Hematopoietic multipotent progenitor cell (in vitro differentiated cells): ENCODE measurements at regions not wholly inside any gene's neighbourhood (a gene's known extent, or its start where the extent isn't known, plus 50 kb on each side); places are given as distances from the start of the nearest gene placed in this dataset.
A peak's percentile ranks its signal among the peaks of the same experiment; 100 is the strongest.
"Not testable (repeated sequence)": the region's sequence is repeated elsewhere in the genome, so short reads cannot be mapped to it uniquely, and the experiment has no call there.

Experiments used
- DNase-seq, 3 donors: peaks; one replicate each; pipeline ENCODE4 v3.0.0-alpha.2; 2011 to 2015; ENCODE audit warnings: low read depth in 2 of 3, low spot score in 2 of 3

GRCh38 chr2:7420530-7420929 lies 503.3 kb downstream of the RNF144A start:
- DNase-seq, result no peak

- DNase-seq, result no peak
Measured at GRCh38 chr2:7424481-7424880, 507.3 kb downstream of the RNF144A start.

GRCh38 chr2:7427293-7428060 lies 510.3 kb downstream of the RNF144A start:
- peak in 2 of 3 donors; percentile 35 to 67 for DNase-seq

- peak in 1 of 3 donors; percentile 44 for DNase-seq
Measured at GRCh38 chr2:7428454-7429204, 511.4 kb downstream of the RNF144A start.

- DNase-seq, result peak in 1 of 3 donors; percentile 3
Measured at GRCh38 chr2:7429733-7430132, 512.5 kb downstream of the RNF144A start.

- DNase-seq, result no peak
Measured at GRCh38 chr2:7430421-7430868, 513.2 kb downstream of the RNF144A start.

GRCh38 chr2:7430869-7431641 lies 513.8 kb downstream of the RNF144A start:
- DNase-seq, result peak in 2 of 3 donors; percentile 53 to 80

GRCh38 chr2:7432436-7432835 lies 515.2 kb downstream of the RNF144A start:
- peak in 1 of 3 donors; percentile 11 for DNase-seq

- DNase-seq, result no peak
Measured at GRCh38 chr2:7436096-7436906, 519.1 kb downstream of the RNF144A start.

- DNase-seq, result no peak
Measured at GRCh38 chr2:7437141-7437540, 519.9 kb downstream of the RNF144A start.

GRCh38 chr2:7437716-7438632 lies 520.8 kb downstream of the RNF144A start:
- no peak for DNase-seq

- no peak for DNase-seq
Measured at GRCh38 chr2:7438855-7439254, 521.6 kb downstream of the RNF144A start.

GRCh38 chr2:7440977-7441376 lies 523.8 kb downstream of the RNF144A start:
- DNase-seq, result no peak

- DNase-seq, result not testable (repeated sequence)
Measured at GRCh38 chr2:7441841-7442240, 524.6 kb downstream of the RNF144A start.

- no peak for DNase-seq
Measured at GRCh38 chr2:7444626-7445025, 527.4 kb downstream of the RNF144A start.

GRCh38 chr2:7448578-7449264 lies 531.5 kb downstream of the RNF144A start:
- no peak for DNase-seq

GRCh38 chr2:7449298-7449697 lies 532.1 kb downstream of the RNF144A start:
- peak in 1 of 3 donors; percentile 31 for DNase-seq

GRCh38 chr2:7450188-7450832 lies 533.1 kb downstream of the RNF144A start:
- DNase-seq, result no peak
